WI38 (cell line): ENCODE measurements at regions not wholly inside any gene's neighbourhood (a gene's known extent, or its start where the extent isn't known, plus 50 kb on each side); places are given as distances from the start of the nearest gene placed in this dataset.

Source experiments
- H3K4me3 ChIP-seq: 2 replicates; pipeline ENCODE4 v1.5.1; 2011; ENCODE audit warnings: low read depth, mild to moderate bottlenecking, control low read depth, low read length
- TF ChIP-seq, protein P1 (sequence below): IDR thresholded peaks from 2 replicates; pipeline ENCODE4 v1.5.1; 2012; ENCODE audit warnings: low read depth, mild to moderate bottlenecking, control low read depth, low read length

DNA sequence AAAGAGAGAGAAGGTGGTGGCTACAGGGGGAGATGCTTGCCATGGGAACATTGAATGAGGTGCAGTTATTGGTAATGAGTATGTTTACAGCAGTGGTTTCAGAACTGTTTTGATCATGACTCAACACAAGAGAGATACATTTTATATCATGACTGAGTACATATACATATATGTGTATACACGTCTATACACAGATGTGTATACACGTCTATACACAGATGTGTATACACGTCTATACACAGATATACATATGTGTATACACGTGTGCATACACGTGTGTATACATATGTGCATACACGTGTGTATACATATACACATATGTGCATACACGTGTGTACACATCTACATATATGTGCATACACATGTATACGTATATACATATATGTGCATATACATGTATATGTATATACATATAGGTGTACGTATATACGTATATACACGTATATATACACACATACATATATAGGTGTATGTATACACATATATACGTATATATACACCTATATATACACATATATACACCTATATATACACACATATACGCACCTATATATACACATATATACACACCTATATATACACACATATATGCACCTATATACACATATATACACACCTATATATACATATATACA is 518.5 kb downstream of the TSN start:
- no peak overlapping the region for H3K4me3 ChIP-seq
- TF ChIP-seq, protein P1, sequence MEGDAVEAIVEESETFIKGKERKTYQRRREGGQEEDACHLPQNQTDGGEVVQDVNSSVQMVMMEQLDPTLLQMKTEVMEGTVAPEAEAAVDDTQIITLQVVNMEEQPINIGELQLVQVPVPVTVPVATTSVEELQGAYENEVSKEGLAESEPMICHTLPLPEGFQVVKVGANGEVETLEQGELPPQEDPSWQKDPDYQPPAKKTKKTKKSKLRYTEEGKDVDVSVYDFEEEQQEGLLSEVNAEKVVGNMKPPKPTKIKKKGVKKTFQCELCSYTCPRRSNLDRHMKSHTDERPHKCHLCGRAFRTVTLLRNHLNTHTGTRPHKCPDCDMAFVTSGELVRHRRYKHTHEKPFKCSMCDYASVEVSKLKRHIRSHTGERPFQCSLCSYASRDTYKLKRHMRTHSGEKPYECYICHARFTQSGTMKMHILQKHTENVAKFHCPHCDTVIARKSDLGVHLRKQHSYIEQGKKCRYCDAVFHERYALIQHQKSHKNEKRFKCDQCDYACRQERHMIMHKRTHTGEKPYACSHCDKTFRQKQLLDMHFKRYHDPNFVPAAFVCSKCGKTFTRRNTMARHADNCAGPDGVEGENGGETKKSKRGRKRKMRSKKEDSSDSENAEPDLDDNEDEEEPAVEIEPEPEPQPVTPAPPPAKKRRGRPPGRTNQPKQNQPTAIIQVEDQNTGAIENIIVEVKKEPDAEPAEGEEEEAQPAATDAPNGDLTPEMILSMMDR = no peak

DNA sequence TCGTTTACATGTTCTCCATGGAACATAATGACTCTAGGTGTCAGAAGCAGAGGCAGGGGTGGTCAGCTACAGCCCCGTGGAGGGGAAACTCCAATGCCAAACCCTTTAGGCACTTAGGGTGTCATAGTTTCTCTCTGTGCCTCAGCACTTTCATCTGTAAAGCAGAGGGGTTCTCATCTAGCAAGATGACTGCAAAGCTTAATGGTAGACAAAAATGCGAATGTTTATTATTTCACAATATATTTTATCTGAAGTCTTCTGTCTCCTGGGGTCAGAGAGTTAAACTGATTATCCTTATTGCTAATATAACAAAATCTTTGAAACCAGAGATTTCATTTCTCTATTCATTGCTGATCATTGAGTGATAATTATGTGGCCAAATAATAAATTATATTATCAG is 522.5 kb downstream of the TSN start:
- TF ChIP-seq, protein P1 = no peak
- no peak overlapping the region for H3K4me3 ChIP-seq

DNA sequence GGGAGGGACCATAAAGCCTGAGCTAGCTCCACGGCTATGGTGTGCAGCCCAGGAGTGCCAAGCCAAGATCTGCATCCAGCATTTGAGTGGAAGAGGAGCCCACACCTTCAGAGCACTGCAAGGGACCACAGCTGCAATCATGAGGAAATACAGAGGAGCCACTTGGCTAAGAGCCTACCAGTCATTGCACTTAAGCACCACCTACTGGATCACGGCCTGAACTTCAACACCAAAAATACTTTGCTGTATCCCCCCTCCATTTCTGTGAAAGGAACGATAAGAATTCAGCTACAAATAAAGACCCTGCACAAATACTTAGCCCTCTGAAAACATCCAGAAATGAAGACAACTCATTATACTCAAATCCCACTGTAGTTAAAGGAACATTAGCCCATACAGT is 545.3 kb downstream of the TSN start:
- TF ChIP-seq, protein P1 = no peak
- no peak overlapping the region for H3K4me3 ChIP-seq

DNA sequence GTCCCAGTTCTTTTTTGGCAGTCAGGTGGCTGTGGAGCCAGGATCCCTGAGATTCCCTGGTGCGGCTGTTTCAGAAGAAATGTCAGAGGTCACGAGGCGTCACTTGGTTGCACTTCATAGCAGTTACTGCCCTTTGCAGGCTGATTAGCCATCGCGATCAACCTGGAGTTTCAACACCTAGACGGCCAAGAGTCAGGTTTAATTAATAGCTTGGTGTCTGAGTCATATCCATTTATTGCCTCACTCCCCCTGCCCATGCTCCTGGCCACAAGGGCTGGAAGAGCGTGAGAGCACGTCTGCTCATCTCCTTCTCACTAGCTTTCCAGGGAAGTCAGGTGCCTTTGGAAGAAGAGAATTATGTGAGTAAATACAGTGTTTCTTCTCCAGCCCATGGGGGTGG is 552.3 kb downstream of the TSN start:
- H3K4me3 ChIP-seq = no peak overlapping the region

DNA sequence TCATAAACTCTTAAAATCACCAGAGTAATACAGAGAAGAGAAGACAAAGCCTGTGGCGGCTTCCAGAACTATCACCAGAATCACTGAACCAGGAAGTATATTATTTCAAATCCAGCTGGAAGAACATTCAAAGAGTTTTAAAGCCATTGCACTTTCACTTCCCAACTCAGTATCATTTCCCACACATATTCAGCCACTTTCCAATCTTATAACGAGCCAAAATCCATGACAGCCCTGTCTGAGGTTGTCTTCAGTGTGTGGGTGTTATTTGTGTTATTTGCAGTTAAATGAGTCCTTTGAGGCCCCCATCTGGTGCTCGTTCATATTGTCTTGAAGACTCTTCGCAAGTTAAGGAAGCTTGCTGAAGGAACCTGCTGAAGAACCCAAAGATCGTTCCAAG is 559.9 kb downstream of the TSN start:
- H3K4me3 ChIP-seq = no peak overlapping the region
- TF ChIP-seq, protein P1 = no peak

More for the DNA sequence above, 552.3 kb downstream of the TSN start:
- TF ChIP-seq, protein P1 = no peak

DNA sequence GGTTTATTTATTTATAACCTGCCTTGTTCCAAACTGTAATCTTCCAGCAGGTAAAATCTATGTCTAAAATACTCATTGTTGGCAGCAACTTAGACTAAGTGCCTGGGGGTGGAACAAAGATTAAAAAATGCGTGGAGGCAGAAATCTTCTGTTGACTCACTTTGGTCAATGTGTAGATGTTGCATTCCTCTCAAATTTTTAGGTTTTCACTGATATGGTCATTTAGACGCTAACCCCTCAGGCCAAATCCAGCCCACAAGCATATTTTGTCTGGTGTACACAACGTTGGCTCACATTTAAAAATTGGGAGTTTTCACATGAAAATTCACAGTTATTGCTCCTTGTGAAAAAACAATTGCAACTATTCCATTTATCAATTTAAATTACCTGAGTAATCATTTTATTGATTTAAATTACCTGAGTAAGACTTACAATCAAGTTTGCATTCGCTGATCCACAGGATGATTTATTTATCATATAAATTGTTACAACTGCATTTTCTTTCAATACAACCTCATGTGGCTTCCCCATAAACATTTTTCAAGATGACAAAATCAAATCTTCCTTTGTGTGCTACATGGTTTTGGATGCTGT is 564.2 kb downstream of the TSN start:
- TF ChIP-seq, protein P1 = no peak
- H3K4me3 ChIP-seq = no peak overlapping the region

DNA sequence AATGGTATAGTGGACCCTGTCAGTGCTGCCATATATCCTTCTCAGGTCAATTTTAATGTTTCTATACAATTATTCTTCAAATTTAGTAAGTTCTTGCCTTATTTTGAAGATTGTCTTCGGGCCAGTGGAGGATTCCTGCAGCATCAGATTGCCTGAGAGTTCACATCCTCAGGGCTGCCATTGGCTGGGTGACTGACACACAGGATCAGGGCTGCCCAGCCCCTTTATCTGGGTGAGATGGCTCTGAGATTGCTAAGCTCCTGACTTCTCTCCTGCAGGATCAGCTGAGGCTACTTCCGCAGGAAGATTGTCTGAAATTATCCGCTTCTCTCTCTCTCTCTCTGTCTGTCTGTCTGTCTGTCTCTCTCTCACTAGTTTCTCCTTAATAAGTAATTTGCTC is 567.4 kb downstream of the TSN start:
- TF ChIP-seq, protein P1 = no peak

More for the DNA sequence above, 567.4 kb downstream of the TSN start:
- no peak overlapping the region for H3K4me3 ChIP-seq
